SK-N-SH treated with all-trans-retinoic acid at 6 μM for 48 hours (cell line): ENCODE measurements at regions not wholly inside any gene's neighbourhood (a gene's known extent, or its start where the extent isn't known, plus 50 kb on each side); places are given as distances from the start of the nearest gene placed in this dataset.

Experiments used
- ATAC-seq: fragments of 200-7000 bp; cut with Tn5 transposase; 3 replicates; pipeline ENCODE4 v1.9.1; 2020; ENCODE audit warnings: mild to moderate bottlenecking, moderate library complexity
- ARNTL ChIP-seq: fragments of 450-650 bp; formaldehyde crosslinking; IDR thresholded peaks from 2 replicates; pipeline ENCODE4 v1.5.0; 2020; ENCODE audit warnings: low read depth, mild to moderate bottlenecking, moderate library complexity, borderline replicate concordance
- BACH2 ChIP-seq: fragments of 250-450 bp; sonication (Bioruptor Pico); IDR thresholded peaks from 2 replicates; pipeline ENCODE4 v1.9.0; 2021; ENCODE audit warnings: mild to moderate bottlenecking, borderline replicate concordance
- CSDC2 ChIP-seq: fragments of 250-450 bp; sonication (Bioruptor Pico); IDR thresholded peaks from 2 replicates; pipeline ENCODE4 v1.5.0; 2020; ENCODE audit warnings: mild to moderate bottlenecking, moderate library complexity
- CSRNP3 ChIP-seq: fragments of 250-450 bp; sonication (Bioruptor Pico); IDR thresholded peaks from 2 replicates; pipeline ENCODE4 v1.5.1; 2021; ENCODE audit warnings: mild to moderate bottlenecking, moderate library complexity
- ESRRG ChIP-seq: fragments of 250-450 bp; sonication (Bioruptor Pico); IDR thresholded peaks from 2 replicates; pipeline ENCODE4 v1.6.1; 2021; ENCODE audit warnings: mild to moderate bottlenecking
- GLIS3 ChIP-seq: fragments of 250-450 bp; sonication (Bioruptor Pico); IDR thresholded peaks from 2 replicates; pipeline ENCODE4 v1.5.0; 2020; ENCODE audit warnings: mild to moderate bottlenecking, moderate library complexity
- ISL1 ChIP-seq: fragments of 250-450 bp; sonication (Bioruptor Pico); IDR thresholded peaks from 2 replicates; pipeline ENCODE4 v2.1.2; 2022; ENCODE audit warnings: mild to moderate bottlenecking, moderate library complexity
- OSR1 ChIP-seq: fragments of 250-450 bp; sonication (Bioruptor Pico); IDR thresholded peaks from 2 replicates; pipeline ENCODE4 v1.8.0; 2022; ENCODE audit warnings: moderate library complexity, mild to moderate bottlenecking, inconsistent platforms
- PPARA ChIP-seq: fragments of 250-450 bp; sonication (Bioruptor Pico); IDR thresholded peaks from 2 replicates; pipeline ENCODE4 v1.5.0; 2020; ENCODE audit warnings: mild to moderate bottlenecking, borderline replicate concordance
- SNAI2 ChIP-seq: fragments of 250-450 bp; sonication (Bioruptor Pico); IDR thresholded peaks from 2 replicates; pipeline ENCODE4 v1.5.0; 2020; ENCODE audit warnings: mild to moderate bottlenecking, moderate library complexity
- TCF4 ChIP-seq: fragments of 250-450 bp; sonication (Bioruptor Pico); IDR thresholded peaks from 2 replicates; pipeline ENCODE4 v1.8.0; 2021; ENCODE audit warnings: mild to moderate bottlenecking, moderate library complexity, borderline replicate concordance
- TSHZ2 ChIP-seq: fragments of 250-450 bp; sonication (Bioruptor Pico); IDR thresholded peaks from 2 replicates; pipeline ENCODE4 v1.5.0; 2020; ENCODE audit warnings: mild to moderate bottlenecking, moderate library complexity
- ZFP3 ChIP-seq: fragments of 250-450 bp; sonication (Bioruptor Pico); IDR thresholded peaks from 2 replicates; pipeline ENCODE4 v1.5.0; 2020; ENCODE audit warnings: mild to moderate bottlenecking, moderate library complexity
- ZFP30 ChIP-seq: fragments of 450-650 bp; formaldehyde crosslinking; IDR thresholded peaks from 2 replicates; pipeline ENCODE4 v1.5.0; 2022; ENCODE audit warnings: mild to moderate bottlenecking, moderate library complexity
- ZNF565 ChIP-seq: fragments of 450-650 bp; formaldehyde crosslinking; conservative IDR thresholded peaks from 2 replicates; pipeline ENCODE4 v1.5.0; 2020; ENCODE audit warnings: low read depth, mild to moderate bottlenecking, moderate library complexity
- ZNF70 ChIP-seq: fragments of 450-650 bp; formaldehyde crosslinking; IDR thresholded peaks from 2 replicates; pipeline ENCODE4 v1.5.0; 2020; ENCODE audit warnings: mild to moderate bottlenecking, moderate library complexity
- ZNF8 ChIP-seq: fragments of 450-650 bp; formaldehyde crosslinking; IDR thresholded peaks from 2 replicates; pipeline ENCODE4 v1.5.0; 2020; ENCODE audit warnings: mild to moderate bottlenecking, moderate library complexity
- TF ChIP-seq, protein P1 (sequence below): fragments of 250-450 bp; sonication (Bioruptor Pico); IDR thresholded peaks from 2 replicates; pipeline ENCODE4 v1.5.1; 2020; ENCODE audit warnings: low read depth, mild to moderate bottlenecking, moderate library complexity
- TF ChIP-seq, protein P2 (sequence below): fragments of 250-450 bp; sonication (Bioruptor Pico); IDR thresholded peaks from 2 replicates; pipeline ENCODE4 v1.8.0; 2020; ENCODE audit warnings: mild to moderate bottlenecking, moderate library complexity, borderline replicate concordance
- TF ChIP-seq, protein P3 (sequence below): fragments of 250-450 bp; sonication (Bioruptor Pico); IDR thresholded peaks from 2 replicates; pipeline ENCODE4 v1.8.0; 2021; ENCODE audit warnings: low read depth, mild to moderate bottlenecking, moderate library complexity, borderline replicate concordance

GRCh38 chr13:89786531-89786930 is 1561.0 kb upstream of the MIR17HG start:
- TF ChIP-seq PPARA (CRISPR knock-in tag) (no peak), ZFP3 (no peak), ARNTL (CRISPR knock-in tag) (no peak), TCF4 (no peak), ZNF565 (CRISPR knock-in tag) (no peak)
- TF ChIP-seq, protein P1, sequence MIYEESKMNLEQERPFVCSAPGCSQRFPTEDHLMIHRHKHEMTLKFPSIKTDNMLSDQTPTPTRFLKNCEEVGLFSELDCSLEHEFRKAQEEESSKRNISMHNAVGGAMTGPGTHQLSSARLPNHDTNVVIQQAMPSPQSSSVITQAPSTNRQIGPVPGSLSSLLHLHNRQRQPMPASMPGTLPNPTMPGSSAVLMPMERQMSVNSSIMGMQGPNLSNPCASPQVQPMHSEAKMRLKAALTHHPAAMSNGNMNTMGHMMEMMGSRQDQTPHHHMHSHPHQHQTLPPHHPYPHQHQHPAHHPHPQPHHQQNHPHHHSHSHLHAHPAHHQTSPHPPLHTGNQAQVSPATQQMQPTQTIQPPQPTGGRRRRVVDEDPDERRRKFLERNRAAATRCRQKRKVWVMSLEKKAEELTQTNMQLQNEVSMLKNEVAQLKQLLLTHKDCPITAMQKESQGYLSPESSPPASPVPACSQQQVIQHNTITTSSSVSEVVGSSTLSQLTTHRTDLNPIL (CRISPR knock-in tag), result no peak
- TF ChIP-seq, protein P2, sequence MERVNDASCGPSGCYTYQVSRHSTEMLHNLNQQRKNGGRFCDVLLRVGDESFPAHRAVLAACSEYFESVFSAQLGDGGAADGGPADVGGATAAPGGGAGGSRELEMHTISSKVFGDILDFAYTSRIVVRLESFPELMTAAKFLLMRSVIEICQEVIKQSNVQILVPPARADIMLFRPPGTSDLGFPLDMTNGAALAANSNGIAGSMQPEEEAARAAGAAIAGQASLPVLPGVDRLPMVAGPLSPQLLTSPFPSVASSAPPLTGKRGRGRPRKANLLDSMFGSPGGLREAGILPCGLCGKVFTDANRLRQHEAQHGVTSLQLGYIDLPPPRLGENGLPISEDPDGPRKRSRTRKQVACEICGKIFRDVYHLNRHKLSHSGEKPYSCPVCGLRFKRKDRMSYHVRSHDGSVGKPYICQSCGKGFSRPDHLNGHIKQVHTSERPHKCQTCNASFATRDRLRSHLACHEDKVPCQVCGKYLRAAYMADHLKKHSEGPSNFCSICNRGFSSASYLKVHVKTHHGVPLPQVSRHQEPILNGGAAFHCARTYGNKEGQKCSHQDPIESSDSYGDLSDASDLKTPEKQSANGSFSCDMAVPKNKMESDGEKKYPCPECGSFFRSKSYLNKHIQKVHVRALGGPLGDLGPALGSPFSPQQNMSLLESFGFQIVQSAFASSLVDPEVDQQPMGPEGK (CRISPR knock-in tag), result no peak
- ATAC-seq, result no peak

- no peak for ATAC-seq
- TF ChIP-seq, protein P3, sequence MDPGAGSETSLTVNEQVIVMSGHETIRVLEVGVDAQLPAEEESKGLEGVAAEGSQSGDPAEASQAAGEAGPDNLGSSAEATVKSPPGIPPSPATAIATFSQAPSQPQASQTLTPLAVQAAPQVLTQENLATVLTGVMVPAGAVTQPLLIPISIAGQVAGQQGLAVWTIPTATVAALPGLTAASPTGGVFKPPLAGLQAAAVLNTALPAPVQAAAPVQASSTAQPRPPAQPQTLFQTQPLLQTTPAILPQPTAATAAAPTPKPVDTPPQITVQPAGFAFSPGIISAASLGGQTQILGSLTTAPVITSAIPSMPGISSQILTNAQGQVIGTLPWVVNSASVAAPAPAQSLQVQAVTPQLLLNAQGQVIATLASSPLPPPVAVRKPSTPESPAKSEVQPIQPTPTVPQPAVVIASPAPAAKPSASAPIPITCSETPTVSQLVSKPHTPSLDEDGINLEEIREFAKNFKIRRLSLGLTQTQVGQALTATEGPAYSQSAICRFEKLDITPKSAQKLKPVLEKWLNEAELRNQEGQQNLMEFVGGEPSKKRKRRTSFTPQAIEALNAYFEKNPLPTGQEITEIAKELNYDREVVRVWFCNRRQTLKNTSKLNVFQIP, result no peak
- TF ChIP-seq CSRNP3 (no peak), ARNTL (CRISPR knock-in tag) (no peak), OSR1 (no peak), ESRRG (CRISPR knock-in tag) (no peak), ZFP3 (no peak), ZFP30 (no peak), GLIS3 (CRISPR knock-in tag) (no peak), CSDC2 (CRISPR knock-in tag) (no peak), ISL1 (CRISPR knock-in tag) (no peak), PPARA (CRISPR knock-in tag) (no peak), TSHZ2 (CRISPR knock-in tag) (no peak), SNAI2 (CRISPR knock-in tag) (no peak), ZNF70 (CRISPR knock-in tag) (no peak), BACH2 (CRISPR knock-in tag) (no peak), ZNF8 (CRISPR knock-in tag) (no peak)
- TF ChIP-seq, protein P2 (CRISPR knock-in tag), result no peak
- TF ChIP-seq, protein P1 (CRISPR knock-in tag), result no peak
These were observed 1556.8 kb upstream of the MIR17HG start for GRCh38 chr13:89790696-89791095.
